ENCODE measurements at regions not wholly inside any gene's neighbourhood (a gene's known extent, or its start where the extent isn't known, plus 50 kb on each side); places are given as distances from the start of the nearest gene placed in this dataset.

DNA sequence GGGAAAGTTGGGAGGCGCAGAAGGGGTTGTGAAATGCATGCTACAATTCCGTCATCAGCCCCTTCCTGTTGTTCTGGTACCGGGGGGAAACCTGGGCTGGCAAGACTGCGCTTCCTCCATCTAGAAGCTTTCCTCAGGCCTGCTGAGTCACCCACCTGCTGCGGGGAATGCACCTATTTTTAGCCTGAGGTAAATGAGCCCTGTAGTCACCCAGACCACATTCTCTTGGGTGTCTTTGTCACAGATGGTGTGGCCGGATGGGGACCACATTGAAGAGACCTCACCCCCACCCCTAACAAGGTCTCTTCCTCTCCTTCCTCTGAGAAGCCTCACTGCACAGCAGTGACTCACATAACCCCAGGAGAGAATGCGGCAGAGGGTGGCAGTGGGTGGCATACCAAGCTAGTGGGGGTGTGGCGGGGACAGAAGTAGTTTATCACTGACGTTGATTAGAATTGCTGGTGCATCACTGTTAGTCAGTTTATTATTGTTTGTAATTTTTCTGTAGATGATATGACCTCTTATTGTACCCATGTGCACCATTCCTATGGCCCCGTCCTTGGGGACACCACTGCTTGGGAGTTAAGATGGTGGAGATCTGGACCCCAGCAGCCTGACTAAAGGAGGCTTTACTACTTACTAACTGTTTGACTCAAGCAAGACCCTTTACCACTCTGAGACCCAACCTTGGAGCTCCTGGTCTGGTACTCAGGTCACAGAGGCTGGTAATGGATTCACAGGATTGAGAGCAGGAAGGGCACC is 83.0 kb upstream of the DUSP5 start (continued):
- TF ChIP-seq USF1 (IDR thresholded peaks at IDR 0.05; ENCODE audit: borderline replicate concordance, extremely low read length, insufficient read depth, low read depth, low read length) (no peak), EZH2 (IDR thresholded peaks at IDR 0.05; ENCODE audit: borderline replicate concordance, control insufficient read depth, low read depth, low read length) (no peak), SIN3A (IDR thresholded peaks at IDR 0.05; ENCODE audit: low read depth, low read length) (no peak), TAF1 (IDR thresholded peaks at IDR 0.05; ENCODE audit: borderline replicate concordance, low read depth, low read length) (no peak), KAT2A (conservative IDR thresholded peaks at IDR 0.05; ENCODE audit: control insufficient read depth, low read depth, low read length) (no peak), IKZF1 (conservative IDR thresholded peaks at IDR 0.05) (peak; percentile 99), RUNX3 (IDR thresholded peaks at IDR 0.05; ENCODE audit: low read length) (peak; percentile 99), BRCA1 (IDR thresholded peaks at IDR 0.05; ENCODE audit: low read depth, low read length) (no peak), ZNF217 (IDR thresholded peaks at IDR 0.05) (peak; percentile 87), TCF3 (IDR thresholded peaks at IDR 0.05; ENCODE audit: borderline replicate concordance, insufficient read depth, low read depth, low read length) (peak; percentile 97), NBN (IDR thresholded peaks at IDR 0.05) (peak; percentile 98), ZSCAN29 (IDR thresholded peaks at IDR 0.05) (no peak; the same call in 1 of the 2 replicates)
- TF ChIP-seq, protein P1, sequence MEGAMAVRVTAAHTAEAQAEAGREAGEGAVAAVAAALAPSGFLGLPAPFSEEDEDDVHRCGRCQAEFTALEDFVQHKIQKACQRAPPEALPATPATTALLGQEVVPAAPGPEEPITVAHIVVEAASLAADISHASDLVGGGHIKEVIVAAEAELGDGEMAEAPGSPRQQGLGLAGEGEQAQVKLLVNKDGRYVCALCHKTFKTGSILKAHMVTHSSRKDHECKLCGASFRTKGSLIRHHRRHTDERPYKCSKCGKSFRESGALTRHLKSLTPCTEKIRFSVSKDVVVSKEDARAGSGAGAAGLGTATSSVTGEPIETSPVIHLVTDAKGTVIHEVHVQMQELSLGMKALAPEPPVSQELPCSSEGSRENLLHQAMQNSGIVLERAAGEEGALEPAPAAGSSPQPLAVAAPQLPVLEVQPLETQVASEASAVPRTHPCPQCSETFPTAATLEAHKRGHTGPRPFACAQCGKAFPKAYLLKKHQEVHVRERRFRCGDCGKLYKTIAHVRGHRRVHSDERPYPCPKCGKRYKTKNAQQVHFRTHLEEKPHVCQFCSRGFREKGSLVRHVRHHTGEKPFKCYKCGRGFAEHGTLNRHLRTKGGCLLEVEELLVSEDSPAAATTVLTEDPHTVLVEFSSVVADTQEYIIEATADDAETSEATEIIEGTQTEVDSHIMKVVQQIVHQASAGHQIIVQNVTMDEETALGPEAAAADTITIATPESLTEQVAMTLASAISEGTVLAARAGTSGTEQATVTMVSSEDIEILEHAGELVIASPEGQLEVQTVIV (IDR thresholded peaks at IDR 0.05; ENCODE audit: borderline replicate concordance, partially characterized antibody): no peak
- TF ChIP-seq, protein P2, sequence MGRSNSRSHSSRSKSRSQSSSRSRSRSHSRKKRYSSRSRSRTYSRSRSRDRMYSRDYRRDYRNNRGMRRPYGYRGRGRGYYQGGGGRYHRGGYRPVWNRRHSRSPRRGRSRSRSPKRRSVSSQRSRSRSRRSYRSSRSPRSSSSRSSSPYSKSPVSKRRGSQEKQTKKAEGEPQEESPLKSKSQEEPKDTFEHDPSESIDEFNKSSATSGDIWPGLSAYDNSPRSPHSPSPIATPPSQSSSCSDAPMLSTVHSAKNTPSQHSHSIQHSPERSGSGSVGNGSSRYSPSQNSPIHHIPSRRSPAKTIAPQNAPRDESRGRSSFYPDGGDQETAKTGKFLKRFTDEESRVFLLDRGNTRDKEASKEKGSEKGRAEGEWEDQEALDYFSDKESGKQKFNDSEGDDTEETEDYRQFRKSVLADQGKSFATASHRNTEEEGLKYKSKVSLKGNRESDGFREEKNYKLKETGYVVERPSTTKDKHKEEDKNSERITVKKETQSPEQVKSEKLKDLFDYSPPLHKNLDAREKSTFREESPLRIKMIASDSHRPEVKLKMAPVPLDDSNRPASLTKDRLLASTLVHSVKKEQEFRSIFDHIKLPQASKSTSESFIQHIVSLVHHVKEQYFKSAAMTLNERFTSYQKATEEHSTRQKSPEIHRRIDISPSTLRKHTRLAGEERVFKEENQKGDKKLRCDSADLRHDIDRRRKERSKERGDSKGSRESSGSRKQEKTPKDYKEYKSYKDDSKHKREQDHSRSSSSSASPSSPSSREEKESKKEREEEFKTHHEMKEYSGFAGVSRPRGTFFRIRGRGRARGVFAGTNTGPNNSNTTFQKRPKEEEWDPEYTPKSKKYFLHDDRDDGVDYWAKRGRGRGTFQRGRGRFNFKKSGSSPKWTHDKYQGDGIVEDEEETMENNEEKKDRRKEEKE (IDR thresholded peaks at IDR 0.05): no peak
- TF ChIP-seq, protein P3, sequence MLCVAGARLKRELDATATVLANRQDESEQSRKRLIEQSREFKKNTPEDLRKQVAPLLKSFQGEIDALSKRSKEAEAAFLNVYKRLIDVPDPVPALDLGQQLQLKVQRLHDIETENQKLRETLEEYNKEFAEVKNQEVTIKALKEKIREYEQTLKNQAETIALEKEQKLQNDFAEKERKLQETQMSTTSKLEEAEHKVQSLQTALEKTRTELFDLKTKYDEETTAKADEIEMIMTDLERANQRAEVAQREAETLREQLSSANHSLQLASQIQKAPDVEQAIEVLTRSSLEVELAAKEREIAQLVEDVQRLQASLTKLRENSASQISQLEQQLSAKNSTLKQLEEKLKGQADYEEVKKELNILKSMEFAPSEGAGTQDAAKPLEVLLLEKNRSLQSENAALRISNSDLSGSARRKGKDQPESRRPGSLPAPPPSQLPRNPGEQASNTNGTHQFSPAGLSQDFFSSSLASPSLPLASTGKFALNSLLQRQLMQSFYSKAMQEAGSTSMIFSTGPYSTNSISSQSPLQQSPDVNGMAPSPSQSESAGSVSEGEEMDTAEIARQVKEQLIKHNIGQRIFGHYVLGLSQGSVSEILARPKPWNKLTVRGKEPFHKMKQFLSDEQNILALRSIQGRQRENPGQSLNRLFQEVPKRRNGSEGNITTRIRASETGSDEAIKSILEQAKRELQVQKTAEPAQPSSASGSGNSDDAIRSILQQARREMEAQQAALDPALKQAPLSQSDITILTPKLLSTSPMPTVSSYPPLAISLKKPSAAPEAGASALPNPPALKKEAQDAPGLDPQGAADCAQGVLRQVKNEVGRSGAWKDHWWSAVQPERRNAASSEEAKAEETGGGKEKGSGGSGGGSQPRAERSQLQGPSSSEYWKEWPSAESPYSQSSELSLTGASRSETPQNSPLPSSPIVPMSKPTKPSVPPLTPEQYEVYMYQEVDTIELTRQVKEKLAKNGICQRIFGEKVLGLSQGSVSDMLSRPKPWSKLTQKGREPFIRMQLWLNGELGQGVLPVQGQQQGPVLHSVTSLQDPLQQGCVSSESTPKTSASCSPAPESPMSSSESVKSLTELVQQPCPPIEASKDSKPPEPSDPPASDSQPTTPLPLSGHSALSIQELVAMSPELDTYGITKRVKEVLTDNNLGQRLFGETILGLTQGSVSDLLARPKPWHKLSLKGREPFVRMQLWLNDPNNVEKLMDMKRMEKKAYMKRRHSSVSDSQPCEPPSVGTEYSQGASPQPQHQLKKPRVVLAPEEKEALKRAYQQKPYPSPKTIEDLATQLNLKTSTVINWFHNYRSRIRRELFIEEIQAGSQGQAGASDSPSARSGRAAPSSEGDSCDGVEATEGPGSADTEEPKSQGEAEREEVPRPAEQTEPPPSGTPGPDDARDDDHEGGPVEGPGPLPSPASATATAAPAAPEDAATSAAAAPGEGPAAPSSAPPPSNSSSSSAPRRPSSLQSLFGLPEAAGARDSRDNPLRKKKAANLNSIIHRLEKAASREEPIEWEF (IDR thresholded peaks at IDR 0.05; ENCODE audit: insufficient replicate concordance, low read depth, low read length): peak; percentile 66
- TF ChIP-seq, protein P4, sequence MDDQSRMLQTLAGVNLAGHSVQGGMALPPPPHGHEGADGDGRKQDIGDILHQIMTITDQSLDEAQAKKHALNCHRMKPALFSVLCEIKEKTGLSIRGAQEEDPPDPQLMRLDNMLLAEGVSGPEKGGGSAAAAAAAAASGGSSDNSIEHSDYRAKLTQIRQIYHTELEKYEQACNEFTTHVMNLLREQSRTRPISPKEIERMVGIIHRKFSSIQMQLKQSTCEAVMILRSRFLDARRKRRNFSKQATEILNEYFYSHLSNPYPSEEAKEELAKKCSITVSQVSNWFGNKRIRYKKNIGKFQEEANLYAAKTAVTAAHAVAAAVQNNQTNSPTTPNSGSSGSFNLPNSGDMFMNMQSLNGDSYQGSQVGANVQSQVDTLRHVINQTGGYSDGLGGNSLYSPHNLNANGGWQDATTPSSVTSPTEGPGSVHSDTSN (IDR thresholded peaks at IDR 0.05; ENCODE audit: insufficient replicate concordance, low read depth, low read length): peak; percentile 53
